Peyer's patch (tissue), 4 donors: ENCODE measurements at regions not wholly inside any gene's neighbourhood (a gene's known extent, or its start where the extent isn't known, plus 50 kb on each side); places are given as distances from the start of the nearest gene placed in this dataset.

Source experiments
- CTCF ChIP-seq, 6 experiments: fragments of 450-650 bp in 4 of 6; fragments of 200-600 bp in 2 of 6; sonication (generic) in 1 of 6; IDR thresholded peaks; one replicate each; pipeline ENCODE4 v1.5.1; 2017 to 2019; ENCODE audit warnings: antibody characterized with exemption in 6 of 6, mild to moderate bottlenecking in 3 of 6, moderate library complexity in 1 of 6
- POLR2A ChIP-seq, 2 donors: fragments of 450-650 bp; IDR thresholded peaks; one replicate each; pipeline ENCODE4 v1.5.1; 2017; ENCODE audit warnings: antibody characterized with exemption in 2 of 2, mild to moderate bottlenecking in 2 of 2, moderate library complexity in 2 of 2

GRCh38 chr10:121131426-121132265 lies 280.5 kb downstream of the WDR11 start:
- TF ChIP-seq CTCF (IDR thresholded peaks at IDR 0.05) (no peak), POLR2A (IDR thresholded peaks at IDR 0.05) (no peak)
